Keratinocyte (primary cell): ENCODE measurements at regions not wholly inside any gene's neighbourhood (a gene's known extent, or its start where the extent isn't known, plus 50 kb on each side); places are given as distances from the start of the nearest gene placed in this dataset.

Experiments
- DNase-seq: peaks from one replicate; pipeline ENCODE4 v3.0.0-alpha.2; 2011; ENCODE audit warnings: low read depth, missing footprints, low spot score
- FAIRE-seq: peaks from 2 replicates; lab custom pipeline; 2011; peaks lifted over from hg19 to GRCh38; lab: Jason Lieb, UNC
- H2AFZ ChIP-seq: 2 replicates; pipeline ENCODE4 v1.6.0; 2012; ENCODE audit warnings: low read length, control low read depth, inconsistent platforms; ENCODE audit not compliant: control insufficient read depth
- H3K27ac ChIP-seq: 2 replicates; pipeline ENCODE4 v1.5.1; 2011; ENCODE audit warnings: low read length; ENCODE audit not compliant: control insufficient read depth, insufficient read depth
- H3K27me3 ChIP-seq: 3 replicates; pipeline ENCODE4 v1.6.0; 2011; ENCODE audit warnings: low read length; ENCODE audit not compliant: control insufficient read depth, insufficient read depth; ENCODE audit errors: extremely low read depth
- H3K36me3 ChIP-seq, 2 experiments: 2 replicates in 1 of 2; 3 replicates in 1 of 2; pipeline ENCODE4 v1.5.1; 2011; ENCODE audit warnings: low read length in 2 of 2, mild to moderate bottlenecking in 1 of 2; ENCODE audit not compliant: control insufficient read depth in 2 of 2, insufficient read depth in 2 of 2; ENCODE audit errors: extremely low read depth in 1 of 2
- H3K4me1 ChIP-seq: 3 replicates; pipeline ENCODE4 v1.5.1; 2011; ENCODE audit warnings: low read length; ENCODE audit not compliant: control insufficient read depth, insufficient read depth; ENCODE audit errors: extremely low read depth
- H3K4me2 ChIP-seq: 3 replicates; pipeline ENCODE4 v1.6.0; 2011; ENCODE audit warnings: low read depth, low read length; ENCODE audit not compliant: control insufficient read depth, insufficient read depth; ENCODE audit errors: extremely low read depth
- H3K4me3 ChIP-seq, 3 experiments: fragments of 200-600 bp in 1 of 3; sonication (generic) in 1 of 3; 2 replicates in 2 of 3; 3 replicates in 1 of 3; pipeline ENCODE4 v1.5.1; 2011 to 2016; ENCODE audit warnings: low read length in 3 of 3, mild to moderate bottlenecking in 3 of 3, control low read depth in 2 of 3, inconsistent platforms in 1 of 3, low read depth in 1 of 3, mixed read lengths in 1 of 3, mixed run types in 1 of 3, moderate library complexity in 1 of 3; ENCODE audit not compliant: control insufficient read depth in 2 of 3, insufficient read depth in 2 of 3; ENCODE audit errors: extremely low read depth in 1 of 3
- H3K79me2 ChIP-seq: 2 replicates; pipeline ENCODE4 v1.6.0; 2012; ENCODE audit warnings: low read length; ENCODE audit not compliant: control insufficient read depth, insufficient read depth
- H3K9ac ChIP-seq: 3 replicates; pipeline ENCODE4 v1.6.0; 2011; ENCODE audit warnings: low read length; ENCODE audit not compliant: control insufficient read depth, insufficient read depth; ENCODE audit errors: extremely low read depth
- H3K9me1 ChIP-seq: 3 replicates; pipeline ENCODE4 v1.6.0; 2011; ENCODE audit warnings: low read length; ENCODE audit not compliant: control insufficient read depth, insufficient read depth; ENCODE audit errors: extremely low read depth
- H3K9me3 ChIP-seq: 2 replicates; pipeline ENCODE4 v1.5.1; 2012; ENCODE audit warnings: low read depth, low read length; ENCODE audit not compliant: control insufficient read depth
- H4K20me1 ChIP-seq: 3 replicates; pipeline ENCODE4 v1.6.0; 2011; ENCODE audit warnings: low read length; ENCODE audit not compliant: control insufficient read depth, insufficient read depth; ENCODE audit errors: extremely low read depth
- EZH2 ChIP-seq: IDR thresholded peaks from one replicate; pipeline ENCODE4 v1.6.1; 2012; ENCODE audit warnings: inconsistent platforms, mild to moderate bottlenecking, low read length, moderate library complexity
- dilution Hi-C: fragments of 300-500 bp; cut with MboI; formaldehyde crosslinking; loops from one replicate; pipeline ENCODE4 v1.7.0; 2020; ENCODE audit warnings: low sequenced_read_pairs; ENCODE audit not compliant: extremely low pct_ligation_motif_present
- TF ChIP-seq, protein P1 (sequence below), 3 experiments: IDR thresholded peaks in 1 of 3; conservative IDR thresholded peaks in 1 of 3; optimal IDR thresholded peaks in 1 of 3; 2 replicates in 2 of 3; 3 replicates in 1 of 3; pipeline versions ENCODE3 to v1.5.1; 2011; ENCODE audit warnings: low read length in 3 of 3, mild to moderate bottlenecking in 3 of 3, moderate library complexity in 2 of 3, control low read depth in 1 of 3, inconsistent platforms in 1 of 3; ENCODE audit not compliant: insufficient read depth in 2 of 3; ENCODE audit errors: extremely low read depth in 1 of 3

DNA sequence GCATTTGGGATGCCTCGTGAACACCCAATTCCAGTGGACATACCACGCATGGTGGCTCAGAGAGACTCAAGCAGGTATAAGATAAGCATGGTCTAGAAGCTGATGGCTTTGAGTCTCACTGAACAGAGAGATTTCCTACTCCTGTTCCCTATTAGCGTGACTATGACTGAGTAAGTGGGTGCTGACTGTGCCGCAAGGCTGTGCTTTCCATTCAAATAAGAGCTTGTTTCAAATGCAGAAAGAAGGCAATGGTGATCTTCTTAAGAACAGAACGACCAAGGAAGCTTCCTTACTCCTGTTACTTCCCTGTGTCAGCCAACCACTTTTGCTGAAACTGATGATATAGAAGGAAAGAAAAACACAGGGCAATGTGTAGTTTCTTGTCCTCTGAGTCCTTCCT is 63.5 kb upstream of the IGFBP2 start:
- Histone ChIP-seq H3K36me3 (no peaks in the 10 kb centered on the region), H3K4me1 (no peaks in the 10 kb centered on the region), H3K9ac (no peak overlapping the region), H3K4me3 (no peak overlapping the region), H2AFZ (no peak overlapping the region), H3K9me3 (no peaks in the 10 kb centered on the region), H3K9me1 (no peaks in the 10 kb centered on the region), H4K20me1 (no peaks in the 10 kb centered on the region), H3K4me2 (no peak overlapping the region), H3K79me2 (no peaks in the 10 kb centered on the region), H3K27me3 (no peaks in the 10 kb centered on the region), H3K27ac (no peak overlapping the region)
- FAIRE-seq: no peak
- no peak for TF ChIP-seq EZH2
- TF ChIP-seq, protein P1, sequence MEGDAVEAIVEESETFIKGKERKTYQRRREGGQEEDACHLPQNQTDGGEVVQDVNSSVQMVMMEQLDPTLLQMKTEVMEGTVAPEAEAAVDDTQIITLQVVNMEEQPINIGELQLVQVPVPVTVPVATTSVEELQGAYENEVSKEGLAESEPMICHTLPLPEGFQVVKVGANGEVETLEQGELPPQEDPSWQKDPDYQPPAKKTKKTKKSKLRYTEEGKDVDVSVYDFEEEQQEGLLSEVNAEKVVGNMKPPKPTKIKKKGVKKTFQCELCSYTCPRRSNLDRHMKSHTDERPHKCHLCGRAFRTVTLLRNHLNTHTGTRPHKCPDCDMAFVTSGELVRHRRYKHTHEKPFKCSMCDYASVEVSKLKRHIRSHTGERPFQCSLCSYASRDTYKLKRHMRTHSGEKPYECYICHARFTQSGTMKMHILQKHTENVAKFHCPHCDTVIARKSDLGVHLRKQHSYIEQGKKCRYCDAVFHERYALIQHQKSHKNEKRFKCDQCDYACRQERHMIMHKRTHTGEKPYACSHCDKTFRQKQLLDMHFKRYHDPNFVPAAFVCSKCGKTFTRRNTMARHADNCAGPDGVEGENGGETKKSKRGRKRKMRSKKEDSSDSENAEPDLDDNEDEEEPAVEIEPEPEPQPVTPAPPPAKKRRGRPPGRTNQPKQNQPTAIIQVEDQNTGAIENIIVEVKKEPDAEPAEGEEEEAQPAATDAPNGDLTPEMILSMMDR (optimal IDR thresholded peaks at IDR 0.05 in 1 of 3, IDR thresholded peaks at IDR 0.05 in 1 of 3, conservative IDR thresholded peaks at IDR 0.05 in 1 of 3; ENCODE audit: extremely low read depth in 1 of 3, insufficient read depth in 2 of 3, low read length in 3 of 3): no peak
- no peak for DNase-seq
- dilution Hi-C loops: no loop called here

DNA sequence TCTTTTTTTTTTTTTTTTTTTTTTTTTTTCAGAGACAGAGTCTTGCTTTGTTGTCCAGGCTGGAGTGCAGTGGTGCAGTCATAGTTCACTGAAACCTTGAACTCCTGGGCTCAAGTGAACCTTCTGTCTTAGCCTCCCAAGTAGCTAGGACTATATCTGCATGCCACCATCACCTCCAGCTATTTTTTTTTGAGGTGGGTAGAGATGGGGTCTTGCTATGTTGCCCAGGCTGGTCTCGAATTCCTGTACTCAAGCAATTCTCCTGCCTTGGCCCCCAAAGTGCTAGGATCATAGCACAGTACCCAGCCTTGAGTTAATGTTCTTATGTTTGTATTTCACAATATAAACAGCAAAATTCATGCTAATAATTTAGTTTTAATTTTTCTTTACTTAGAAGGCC is 62.9 kb upstream of the IGFBP2 start:
- Histone ChIP-seq H3K79me2 (no peaks in the 10 kb centered on the region), H2AFZ (no peak overlapping the region), H3K4me3 (no peak overlapping the region), H3K27ac (no peak overlapping the region), H3K4me1 (no peaks in the 10 kb centered on the region), H4K20me1 (no peaks in the 10 kb centered on the region), H3K27me3 (no peaks in the 10 kb centered on the region), H3K9me3 (no peaks in the 10 kb centered on the region), H3K4me2 (no peak overlapping the region), H3K36me3 (no peaks in the 10 kb centered on the region), H3K9ac (no peak overlapping the region), H3K9me1 (no peaks in the 10 kb centered on the region)
- dilution Hi-C loops: no loop called here
- TF ChIP-seq, protein P1 (optimal IDR thresholded peaks at IDR 0.05 in 1 of 3, IDR thresholded peaks at IDR 0.05 in 1 of 3, conservative IDR thresholded peaks at IDR 0.05 in 1 of 3; ENCODE audit: extremely low read depth in 1 of 3, insufficient read depth in 2 of 3, low read length in 3 of 3): no peak
- TF ChIP-seq EZH2: no peak
- no peak for DNase-seq
- no peak for FAIRE-seq
